Epithelial cell of proximal tubule (primary cell): ENCODE measurements at regions not wholly inside any gene's neighbourhood (a gene's known extent, or its start where the extent isn't known, plus 50 kb on each side); places are given as distances from the start of the nearest gene placed in this dataset.

ENCODE experiments used
- DNase-seq: peaks from one replicate; pipeline ENCODE4 v3.0.0-alpha.2; 2011; ENCODE audit warnings: low read depth
- H3K4me3 ChIP-seq: 2 replicates; pipeline ENCODE4 v1.5.1; 2011; ENCODE audit warnings: low read depth, mild to moderate bottlenecking, low read length
- TF ChIP-seq, protein P1 (sequence below): conservative IDR thresholded peaks from 2 replicates; pipeline ENCODE4 v1.5.1; 2012; ENCODE audit warnings: low read depth, mild to moderate bottlenecking, low read length

DNA sequence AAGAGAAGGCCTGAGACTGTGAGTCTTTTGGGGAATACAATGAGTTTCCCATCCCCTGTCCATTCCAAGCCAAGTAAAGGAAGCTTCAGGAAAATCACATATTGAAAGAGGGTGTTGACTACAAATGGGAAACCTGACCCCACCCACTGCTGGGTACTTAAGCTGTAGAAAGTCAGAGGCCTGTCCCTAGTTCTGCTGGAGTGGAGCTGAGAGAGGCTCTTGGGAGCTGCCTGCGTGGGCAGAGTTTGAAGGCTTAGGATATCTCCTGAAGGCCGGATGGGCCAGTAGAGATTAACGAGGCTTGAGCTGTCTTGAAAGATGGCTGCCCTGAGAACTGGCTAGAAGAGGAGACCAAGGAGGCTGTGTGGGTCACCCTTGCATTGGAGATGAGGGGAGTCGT, 176.2 kb upstream of the NECTIN1 start:
- TF ChIP-seq, protein P1, sequence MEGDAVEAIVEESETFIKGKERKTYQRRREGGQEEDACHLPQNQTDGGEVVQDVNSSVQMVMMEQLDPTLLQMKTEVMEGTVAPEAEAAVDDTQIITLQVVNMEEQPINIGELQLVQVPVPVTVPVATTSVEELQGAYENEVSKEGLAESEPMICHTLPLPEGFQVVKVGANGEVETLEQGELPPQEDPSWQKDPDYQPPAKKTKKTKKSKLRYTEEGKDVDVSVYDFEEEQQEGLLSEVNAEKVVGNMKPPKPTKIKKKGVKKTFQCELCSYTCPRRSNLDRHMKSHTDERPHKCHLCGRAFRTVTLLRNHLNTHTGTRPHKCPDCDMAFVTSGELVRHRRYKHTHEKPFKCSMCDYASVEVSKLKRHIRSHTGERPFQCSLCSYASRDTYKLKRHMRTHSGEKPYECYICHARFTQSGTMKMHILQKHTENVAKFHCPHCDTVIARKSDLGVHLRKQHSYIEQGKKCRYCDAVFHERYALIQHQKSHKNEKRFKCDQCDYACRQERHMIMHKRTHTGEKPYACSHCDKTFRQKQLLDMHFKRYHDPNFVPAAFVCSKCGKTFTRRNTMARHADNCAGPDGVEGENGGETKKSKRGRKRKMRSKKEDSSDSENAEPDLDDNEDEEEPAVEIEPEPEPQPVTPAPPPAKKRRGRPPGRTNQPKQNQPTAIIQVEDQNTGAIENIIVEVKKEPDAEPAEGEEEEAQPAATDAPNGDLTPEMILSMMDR, result no peak
- no peak overlapping the region for H3K4me3 ChIP-seq
- DNase-seq, result no peak

DNA sequence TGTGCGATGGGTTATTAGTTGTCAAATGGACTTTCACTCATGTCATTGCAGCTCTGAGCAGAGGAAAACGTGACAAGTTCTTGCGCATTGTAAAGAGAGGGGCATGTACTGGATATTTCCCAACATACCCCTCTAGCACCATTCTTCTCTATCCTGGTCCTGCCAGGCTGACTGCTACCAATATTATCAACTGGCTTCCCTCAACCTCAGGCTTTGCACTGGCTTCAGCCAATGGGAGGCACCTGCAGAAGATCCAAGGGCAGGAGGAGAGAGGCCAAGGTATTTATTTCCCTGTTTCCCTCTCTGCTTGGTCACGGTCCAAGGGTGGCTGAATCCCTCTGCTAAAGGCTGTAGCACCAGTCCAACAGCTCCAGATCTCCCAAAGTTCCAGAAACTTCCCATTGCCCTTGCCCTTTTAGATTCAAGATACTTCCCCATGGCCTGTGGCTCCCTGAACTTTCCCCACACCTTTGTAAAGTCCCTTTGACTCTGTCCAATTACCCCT, 175.6 kb upstream of the NECTIN1 start:
- DNase-seq, result no peak
- H3K4me3 ChIP-seq, result no peak overlapping the region
- TF ChIP-seq, protein P1, result no peak

DNA sequence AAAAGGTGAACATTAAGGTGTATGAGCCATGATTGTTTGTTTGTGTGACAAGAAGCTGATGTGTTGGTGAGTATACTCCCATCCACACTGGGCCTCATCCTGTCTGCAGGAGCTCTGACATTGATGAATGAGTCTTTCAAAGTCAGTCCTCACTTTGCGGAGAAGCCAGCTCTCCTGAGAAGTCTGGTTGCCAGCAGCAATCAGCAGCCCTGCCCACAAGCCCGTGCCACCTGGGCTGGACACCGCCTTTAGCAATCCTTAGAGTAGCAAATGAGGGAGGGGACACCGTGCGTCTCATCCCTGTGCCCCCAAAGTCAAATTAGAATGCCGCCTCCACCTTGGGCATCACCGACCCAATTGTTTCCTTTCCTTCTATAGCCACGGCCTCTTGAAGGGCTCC, 174.8 kb upstream of the NECTIN1 start:
- no peak overlapping the region for H3K4me3 ChIP-seq
- DNase-seq, result no peak
- TF ChIP-seq, protein P1, result no peak

DNA sequence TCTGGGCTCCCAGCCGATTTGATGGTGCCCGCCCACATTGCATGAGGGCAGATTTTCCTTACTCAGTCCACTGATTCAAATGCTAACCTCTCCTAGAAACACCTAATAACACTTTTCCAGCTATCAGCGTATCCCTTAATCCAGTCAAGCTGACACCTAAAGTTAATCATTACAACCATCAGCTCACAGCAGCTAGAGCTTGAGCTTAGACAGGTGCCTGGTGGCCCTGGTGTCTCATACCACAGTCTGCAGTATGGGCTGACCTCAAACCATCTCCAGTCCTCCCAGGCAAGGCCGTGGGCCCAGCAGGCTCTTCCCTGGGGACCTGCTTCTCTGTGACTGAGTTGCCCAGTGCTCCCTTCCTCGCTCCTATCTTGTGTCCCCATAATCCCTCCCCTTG, 174.4 kb upstream of the NECTIN1 start:
- TF ChIP-seq, protein P1, result no peak
- no peak overlapping the region for H3K4me3 ChIP-seq
- DNase-seq, result no peak

DNA sequence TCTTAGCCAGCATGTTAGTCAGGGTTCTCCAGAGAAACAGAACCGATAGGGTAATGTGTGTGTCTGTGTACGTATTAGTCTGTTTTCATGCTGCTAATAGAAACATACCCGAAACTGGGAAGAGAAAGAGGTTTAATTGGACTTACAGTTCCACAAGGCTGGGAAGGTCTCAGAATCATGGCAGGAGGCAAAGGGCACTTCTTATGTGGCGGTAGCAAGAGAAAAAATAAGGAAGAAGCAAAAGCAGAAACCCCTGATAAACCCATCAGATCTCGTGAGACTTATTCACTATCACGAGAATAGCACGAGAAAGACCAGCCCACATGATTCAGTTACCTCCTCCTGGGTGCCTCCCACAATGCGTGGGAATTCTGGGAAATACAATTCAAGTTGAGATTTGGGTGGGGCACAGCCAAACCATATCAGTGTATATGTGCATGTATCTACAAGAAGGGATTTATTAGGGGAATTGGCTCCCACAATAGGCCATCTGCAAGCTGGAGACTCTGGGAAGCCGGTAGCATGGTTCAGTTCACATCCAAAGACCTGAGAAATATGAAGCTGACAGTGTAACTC, 173.7 kb upstream of the NECTIN1 start:
- TF ChIP-seq, protein P1, result no peak
- H3K4me3 ChIP-seq, result no peak overlapping the region
- no peak for DNase-seq

DNA sequence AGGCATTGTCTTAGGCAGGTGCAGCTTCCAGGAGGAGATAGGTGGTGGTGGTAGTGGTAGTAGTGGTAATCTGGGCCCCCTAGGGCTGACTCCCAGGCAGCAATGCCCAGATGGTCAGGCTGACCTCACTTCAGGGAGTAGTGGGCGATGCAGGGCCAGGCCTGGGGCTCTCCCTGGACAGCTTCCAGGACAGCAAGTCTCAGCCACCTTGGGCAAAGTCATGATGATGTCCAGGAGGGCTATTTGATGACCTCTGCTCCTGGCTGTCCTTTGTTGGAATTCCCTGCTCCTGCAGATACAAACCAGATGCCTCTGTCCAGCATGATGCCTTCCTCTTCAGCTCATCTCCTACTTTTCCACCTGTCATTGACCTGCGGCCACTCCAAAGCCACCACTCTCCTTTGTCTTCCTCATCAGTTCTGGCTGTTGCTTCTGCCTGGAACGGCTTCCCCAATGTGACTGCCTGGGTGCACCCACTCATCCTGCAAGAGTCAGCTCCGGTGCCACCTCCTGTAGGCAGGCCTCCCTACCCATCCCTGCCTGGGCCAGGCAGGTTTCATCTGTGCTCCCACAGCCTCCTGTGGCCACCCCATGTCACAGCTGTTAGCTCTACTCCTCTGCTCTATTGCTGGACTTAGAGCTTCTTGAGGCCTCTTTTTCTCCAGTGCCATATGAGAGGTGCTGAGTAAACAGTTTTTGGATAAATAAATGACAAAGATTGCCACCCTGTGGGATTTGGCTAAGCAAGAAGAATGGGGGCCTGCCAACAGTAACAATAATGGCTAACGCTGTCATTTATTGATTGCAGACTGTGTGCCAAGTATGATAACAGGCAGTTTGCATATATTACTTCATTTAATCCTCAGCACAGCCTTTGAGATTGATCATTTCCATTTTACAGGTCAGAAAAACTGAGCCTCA, 172.9 kb upstream of the NECTIN1 start:
- TF ChIP-seq, protein P1, result no peak
- no peak overlapping the region for H3K4me3 ChIP-seq
- DNase-seq, result no peak
